ENCODE measurements at regions not wholly inside any gene's neighbourhood (a gene's known extent, or its start where the extent isn't known, plus 50 kb on each side); places are given as distances from the start of the nearest gene placed in this dataset.

- no peak for TF ChIP-seq CTCF (conservative IDR thresholded peaks at IDR 0.05 in 1 of 2, IDR thresholded peaks at IDR 0.05 in 1 of 2; ENCODE audit: extremely low read depth in 1 of 2, insufficient read depth in 1 of 2, low read depth in 1 of 2, low read length in 2 of 2)
- TF ChIP-seq EZH2 (IDR thresholded peaks at IDR 0.05; ENCODE audit: borderline replicate concordance, low read length) = no peak
Measured at GRCh38 chr13:22828081-22828480, 352.7 kb upstream of the SGCG start.

Measured in mammary epithelial cell (primary cell).